ENCODE measurements at regions not wholly inside any gene's neighbourhood (a gene's known extent, or its start where the extent isn't known, plus 50 kb on each side); places are given as distances from the start of the nearest gene placed in this dataset.

DNA sequence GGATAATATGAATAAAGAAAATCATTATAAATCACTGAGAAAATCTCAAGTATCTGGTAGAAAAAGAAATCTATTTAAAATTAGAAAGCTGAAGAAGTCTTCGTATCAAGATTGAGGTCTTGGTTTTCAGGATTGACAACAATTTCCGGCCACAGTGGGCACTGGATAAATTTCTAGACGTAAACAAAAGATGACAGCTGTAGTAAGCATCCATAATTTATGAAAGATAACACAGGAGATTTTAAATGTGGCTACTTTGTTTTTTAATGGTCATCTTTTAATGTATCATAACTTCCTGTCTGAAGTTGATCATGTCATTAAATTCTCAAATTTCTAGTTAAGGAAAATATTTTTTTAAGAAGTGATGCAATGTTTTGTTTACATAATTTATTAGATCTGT is 444.2 kb downstream of the HTR1B start:
- Mint-ChIP-seq H3K36me3 (ENCODE audit: insufficient read depth, unreplicated experiment) (no peaks in the 10 kb centered on the region), H3K27ac (ENCODE audit: unreplicated experiment) (no peak overlapping the region), H3K9me3 (ENCODE audit: unreplicated experiment) (no peaks in the 10 kb centered on the region), H3K4me1 (ENCODE audit: low read depth, unreplicated experiment) (no peaks in the 10 kb centered on the region), H3K4me3 (ENCODE audit: unreplicated experiment) (no peak overlapping the region), H3K27me3 (ENCODE audit: insufficient read depth, unreplicated experiment) (peaks cover 3% of the 10 kb centered on the region)
- no peaks in the 10 kb centered on the region for H3K27me3 ChIP-seq (replicated peaks; ENCODE audit: control insufficient read depth, insufficient read depth, low read length)
- H3K4me3 ChIP-seq (ENCODE audit: low read depth, low read length) = no peak overlapping the region
- H3K4me1 ChIP-seq = no peaks in the 10 kb centered on the region
- no TSS peak for BruUV-seq (replicated peaks)
- DNase-seq = no peak
- TF ChIP-seq, protein P1, sequence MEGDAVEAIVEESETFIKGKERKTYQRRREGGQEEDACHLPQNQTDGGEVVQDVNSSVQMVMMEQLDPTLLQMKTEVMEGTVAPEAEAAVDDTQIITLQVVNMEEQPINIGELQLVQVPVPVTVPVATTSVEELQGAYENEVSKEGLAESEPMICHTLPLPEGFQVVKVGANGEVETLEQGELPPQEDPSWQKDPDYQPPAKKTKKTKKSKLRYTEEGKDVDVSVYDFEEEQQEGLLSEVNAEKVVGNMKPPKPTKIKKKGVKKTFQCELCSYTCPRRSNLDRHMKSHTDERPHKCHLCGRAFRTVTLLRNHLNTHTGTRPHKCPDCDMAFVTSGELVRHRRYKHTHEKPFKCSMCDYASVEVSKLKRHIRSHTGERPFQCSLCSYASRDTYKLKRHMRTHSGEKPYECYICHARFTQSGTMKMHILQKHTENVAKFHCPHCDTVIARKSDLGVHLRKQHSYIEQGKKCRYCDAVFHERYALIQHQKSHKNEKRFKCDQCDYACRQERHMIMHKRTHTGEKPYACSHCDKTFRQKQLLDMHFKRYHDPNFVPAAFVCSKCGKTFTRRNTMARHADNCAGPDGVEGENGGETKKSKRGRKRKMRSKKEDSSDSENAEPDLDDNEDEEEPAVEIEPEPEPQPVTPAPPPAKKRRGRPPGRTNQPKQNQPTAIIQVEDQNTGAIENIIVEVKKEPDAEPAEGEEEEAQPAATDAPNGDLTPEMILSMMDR (IDR thresholded peaks at IDR 0.05; ENCODE audit: insufficient read depth in 1 of 2, low read depth in 1 of 2, low read length in 1 of 2, severe bottlenecking in 1 of 2, unreplicated experiment in 1 of 2) = no peak
- H3K9me3 ChIP-seq = no peaks in the 10 kb centered on the region
- intact Hi-C loops (cut with micrococcal nuclease; ENCODE audit: unreplicated experiment) = no loop called here
- H3K36me3 ChIP-seq (ENCODE audit: control insufficient read depth, insufficient read depth, low read length) = no peaks in the 10 kb centered on the region
- POLR2A ChIA-PET = no interaction called here
- CTCF ChIA-PET = no interaction called here

DNA sequence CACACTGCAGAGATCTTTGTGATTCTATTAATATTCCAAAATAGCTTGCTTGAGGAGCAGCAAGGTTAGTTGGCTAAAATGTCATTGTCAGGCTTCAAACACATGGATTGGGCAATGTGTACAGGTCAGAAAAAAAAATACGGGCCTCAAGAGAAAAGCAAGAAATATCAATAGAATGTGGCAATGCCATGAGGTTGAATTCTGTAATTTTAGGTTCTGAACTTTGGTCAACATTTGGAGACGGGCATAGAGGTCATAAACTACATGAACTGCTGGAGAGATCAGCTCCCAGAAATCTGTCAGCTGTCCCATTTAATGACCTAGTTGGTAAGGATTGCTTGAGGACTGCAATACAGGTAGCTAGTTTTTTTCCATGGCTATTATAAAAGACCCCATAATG is 445.8 kb downstream of the HTR1B start:
- ChIA-PET POLR2A (no interaction called here), CTCF (no interaction called here)
- no TSS peak for BruUV-seq (replicated peaks)
- no peaks in the 10 kb centered on the region for H3K4me1 ChIP-seq
- Mint-ChIP-seq H3K4me1 (ENCODE audit: low read depth, unreplicated experiment) (no peaks in the 10 kb centered on the region), H3K9me3 (ENCODE audit: unreplicated experiment) (no peaks in the 10 kb centered on the region), H3K36me3 (ENCODE audit: insufficient read depth, unreplicated experiment) (no peaks in the 10 kb centered on the region), H3K27me3 (ENCODE audit: insufficient read depth, unreplicated experiment) (peaks cover 3% of the 10 kb centered on the region), H3K4me3 (ENCODE audit: unreplicated experiment) (no peak overlapping the region), H3K27ac (ENCODE audit: unreplicated experiment) (no peak overlapping the region)
- no peak for DNase-seq
- H3K4me3 ChIP-seq (ENCODE audit: low read depth, low read length) = no peak overlapping the region
- no peaks in the 10 kb centered on the region for H3K27me3 ChIP-seq (replicated peaks; ENCODE audit: control insufficient read depth, insufficient read depth, low read length)
- no peaks in the 10 kb centered on the region for H3K36me3 ChIP-seq (ENCODE audit: control insufficient read depth, insufficient read depth, low read length)
- intact Hi-C loops (cut with micrococcal nuclease; ENCODE audit: unreplicated experiment) = no loop called here
- H3K9me3 ChIP-seq = no peaks in the 10 kb centered on the region
- TF ChIP-seq, protein P1 (IDR thresholded peaks at IDR 0.05; ENCODE audit: insufficient read depth in 1 of 2, low read depth in 1 of 2, low read length in 1 of 2, severe bottlenecking in 1 of 2, unreplicated experiment in 1 of 2) = no peak

DNA sequence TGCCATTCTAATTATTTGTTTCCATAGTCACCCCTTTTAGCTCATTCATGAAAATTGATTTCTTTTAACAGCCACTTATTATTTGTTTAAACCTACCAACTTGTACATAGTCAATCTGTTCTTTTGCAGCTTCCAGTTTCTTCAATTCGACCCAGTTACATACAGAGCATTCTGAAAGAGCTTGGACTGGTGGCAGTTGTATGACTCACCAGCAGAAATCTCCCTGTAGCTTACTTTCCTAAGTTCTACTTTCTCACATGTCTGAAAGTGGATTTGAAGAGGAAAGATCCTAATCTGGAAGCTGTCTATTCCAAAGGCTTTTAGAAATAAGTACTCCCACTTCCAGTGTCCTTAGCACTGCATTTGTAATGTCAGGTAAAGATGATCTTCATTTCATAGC is 447.9 kb downstream of the HTR1B start:
- no peak overlapping the region for H3K4me3 ChIP-seq (ENCODE audit: low read depth, low read length)
- ChIA-PET POLR2A (no interaction called here), CTCF (no interaction called here)
- peaks cover 3% of the 10 kb centered on the region for H3K27me3 Mint-ChIP-seq (ENCODE audit: insufficient read depth, unreplicated experiment)
- no peak overlapping the region for H3K27ac Mint-ChIP-seq (ENCODE audit: unreplicated experiment)
- H3K9me3 Mint-ChIP-seq (ENCODE audit: unreplicated experiment) = no peaks in the 10 kb centered on the region
- no peak overlapping the region for H3K4me3 Mint-ChIP-seq (ENCODE audit: unreplicated experiment)
- intact Hi-C loops (cut with micrococcal nuclease; ENCODE audit: unreplicated experiment) = no loop called here
- no peak for DNase-seq
- H3K27me3 ChIP-seq (replicated peaks; ENCODE audit: control insufficient read depth, insufficient read depth, low read length) = no peaks in the 10 kb centered on the region
- no peaks in the 10 kb centered on the region for H3K9me3 ChIP-seq
- TF ChIP-seq, protein P1 (IDR thresholded peaks at IDR 0.05; ENCODE audit: insufficient read depth in 1 of 2, low read depth in 1 of 2, low read length in 1 of 2, severe bottlenecking in 1 of 2, unreplicated experiment in 1 of 2) = no peak
- no peaks in the 10 kb centered on the region for H3K4me1 Mint-ChIP-seq (ENCODE audit: low read depth, unreplicated experiment)
- no TSS peak for BruUV-seq (replicated peaks)
- H3K36me3 ChIP-seq (ENCODE audit: control insufficient read depth, insufficient read depth, low read length) = no peaks in the 10 kb centered on the region
- H3K4me1 ChIP-seq = no peaks in the 10 kb centered on the region
- no peaks in the 10 kb centered on the region for H3K36me3 Mint-ChIP-seq (ENCODE audit: insufficient read depth, unreplicated experiment)
